SK-N-MC (cell line): ENCODE measurements at regions not wholly inside any gene's neighbourhood (a gene's known extent, or its start where the extent isn't known, plus 50 kb on each side); places are given as distances from the start of the nearest gene placed in this dataset.

ENCODE experiments used
- DNase-seq: peaks from one replicate; pipeline ENCODE4 v3.0.0-alpha.2; 2011; ENCODE audit warnings: low read depth, low spot score
- H3K27ac ChIP-seq: fragments of 200-600 bp; sonication (generic); 2 replicates; pipeline ENCODE4 v1.5.1; 2016; ENCODE audit warnings: mixed run types
- H3K36me3 ChIP-seq: fragments of 200-600 bp; sonication (generic); 2 replicates; pipeline ENCODE4 v1.6.1; 2017; ENCODE audit warnings: antibody characterized with exemption, low read length, mixed read lengths; ENCODE audit not compliant: insufficient read depth
- H3K4me3 ChIP-seq: fragments of 200-600 bp; sonication (generic); 2 replicates; pipeline ENCODE4 v1.5.1; 2016
- H3K9ac ChIP-seq: fragments of 200-600 bp; sonication (generic); 2 replicates; pipeline ENCODE4 v1.8.0; 2017; ENCODE audit warnings: mixed run types, mixed read lengths; ENCODE audit not compliant: insufficient read length
- H3K9me3 ChIP-seq: fragments of 200-600 bp; sonication (generic); 2 replicates; pipeline ENCODE4 v1.6.1; 2017; ENCODE audit warnings: low read depth, mild to moderate bottlenecking, antibody characterized with exemption, low read length, moderate library complexity, mixed read lengths
- EZH2 ChIP-seq: fragments of 200-600 bp; sonication (generic); IDR thresholded peaks from one replicate; pipeline ENCODE4 v1.6.1; 2017; ENCODE audit warnings: antibody characterized with exemption
- FOXP2 ChIP-seq: optimal IDR thresholded peaks from 2 replicates; pipeline ENCODE3; 2011; ENCODE audit warnings: mild to moderate bottlenecking, moderate library complexity; ENCODE audit not compliant: insufficient read depth; ENCODE audit errors: extremely low read length, control extremely low read depth
- POLR2AphosphoS5 ChIP-seq: IDR thresholded peaks from 2 replicates; pipeline ENCODE4 v1.6.1; 2012; ENCODE audit warnings: mild to moderate bottlenecking, low read depth, low read length, borderline replicate concordance

DNA sequence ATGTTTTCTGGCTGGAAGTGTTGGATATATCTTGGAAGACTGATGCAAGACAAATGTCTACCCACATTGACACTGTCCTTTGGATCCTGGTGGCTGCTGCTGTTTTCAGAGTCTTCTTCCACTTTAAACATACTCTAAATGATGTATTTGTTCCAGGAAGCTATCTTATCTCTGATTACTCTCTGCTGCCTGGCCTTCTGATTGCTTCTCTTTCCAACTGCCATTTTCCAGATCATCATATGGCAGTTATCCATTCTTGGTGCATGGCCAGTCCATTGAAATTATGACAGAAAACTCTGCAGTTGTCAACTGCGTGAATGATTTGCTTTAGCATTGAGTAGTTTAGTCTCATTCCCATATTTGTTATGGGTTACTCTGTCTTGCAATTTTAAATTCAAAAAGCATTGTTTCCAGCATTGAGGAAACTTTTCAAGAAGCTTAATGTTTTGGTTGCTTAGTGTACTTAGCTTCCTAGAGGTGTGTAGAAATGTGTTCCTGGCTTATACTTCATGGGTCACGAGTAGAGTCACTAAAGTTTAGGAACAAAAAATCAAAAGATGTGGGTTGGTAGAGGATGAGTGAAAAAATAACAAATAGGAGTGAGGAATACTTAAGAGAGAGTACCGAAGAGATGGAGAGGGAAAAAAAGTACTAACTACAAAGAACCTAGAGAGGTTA lies 268.3 kb upstream of the MTPN start:
- DNase-seq = no peak
- no peak overlapping the region for H3K4me3 ChIP-seq
- no peaks in the 10 kb centered on the region for H3K36me3 ChIP-seq
- H3K9ac ChIP-seq = no peak overlapping the region
- no peak overlapping the region for H3K27ac ChIP-seq
- TF ChIP-seq FOXP2 = no peak
- TF ChIP-seq EZH2 = no peak
- no peak for TF ChIP-seq POLR2AphosphoS5
- H3K9me3 ChIP-seq = no peaks in the 10 kb centered on the region

DNA sequence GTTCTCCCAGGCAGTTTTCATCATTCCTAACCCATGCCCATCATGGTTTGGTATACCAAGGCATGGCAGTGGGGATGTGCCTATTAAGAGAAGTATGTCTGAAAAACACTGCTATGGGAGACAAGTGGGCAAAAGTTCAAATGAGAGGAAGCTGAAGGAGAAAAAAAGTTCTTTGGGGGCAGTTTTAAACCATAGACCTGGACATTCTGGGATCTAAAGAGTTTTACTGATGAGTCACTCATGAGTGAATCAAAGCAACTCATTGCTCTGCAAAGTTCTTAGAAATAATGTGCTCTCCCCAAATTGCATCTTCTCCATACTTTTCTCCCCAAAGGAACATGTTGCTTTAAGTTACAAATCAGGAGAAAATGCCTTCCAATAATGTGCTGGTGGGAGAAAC lies 256.9 kb upstream of the MTPN start:
- no peak overlapping the region for H3K9ac ChIP-seq

DNA sequence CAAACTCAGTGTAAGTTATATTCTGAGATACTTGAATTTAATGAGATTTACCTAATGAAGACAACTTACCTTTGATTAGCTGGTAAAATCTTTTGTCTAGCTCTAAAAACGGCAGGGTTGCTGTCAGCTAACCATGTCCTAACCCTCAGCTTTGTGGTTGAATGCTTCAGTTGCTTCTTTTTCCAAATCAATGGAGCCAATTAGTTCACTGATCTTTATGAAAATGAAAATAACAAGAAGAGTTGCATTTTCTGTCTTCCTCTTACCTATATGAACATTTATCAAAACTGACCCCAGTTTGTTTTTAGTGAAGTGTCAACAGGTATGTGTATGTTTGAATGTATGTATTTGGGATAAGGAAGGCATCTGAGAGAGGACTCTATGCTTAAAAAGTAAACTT lies 253.1 kb upstream of the MTPN start:
- Histone ChIP-seq H3K36me3 (no peaks in the 10 kb centered on the region), H3K9ac (no peak overlapping the region), H3K9me3 (no peaks in the 10 kb centered on the region; the same call in 1 of the 2 replicates), H3K27ac (no peak overlapping the region), H3K4me3 (no peak overlapping the region)
- no peak for TF ChIP-seq FOXP2
- TF ChIP-seq POLR2AphosphoS5 = no peak
- no peak for TF ChIP-seq EZH2
- no peak for DNase-seq

More for the DNA sequence above, 256.9 kb upstream of the MTPN start:
- Histone ChIP-seq H3K9me3 (no peaks in the 10 kb centered on the region), H3K27ac (no peak overlapping the region), H3K4me3 (no peak overlapping the region), H3K36me3 (no peaks in the 10 kb centered on the region)
- DNase-seq = no peak
- no peak for TF ChIP-seq FOXP2
- TF ChIP-seq POLR2AphosphoS5 = no peak
- TF ChIP-seq EZH2 = no peak

DNA sequence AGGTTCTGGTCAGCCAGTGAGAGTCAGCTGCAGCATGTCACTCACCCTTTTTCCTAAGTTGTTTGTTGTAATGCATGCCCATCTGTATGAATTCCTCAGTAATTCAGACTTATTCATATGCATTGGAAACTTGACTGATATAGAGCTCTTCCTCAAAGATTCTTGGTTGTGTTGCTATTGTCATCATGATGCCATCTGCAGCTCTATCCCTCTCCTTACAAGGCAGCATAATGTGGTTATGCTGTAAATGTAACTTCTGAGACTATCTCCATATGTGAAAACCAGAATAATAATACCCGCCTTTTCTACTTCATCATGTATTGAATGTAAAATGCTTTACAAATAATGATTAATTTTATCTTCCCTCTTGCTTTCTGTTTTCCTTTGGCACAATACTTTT lies 252.6 kb upstream of the MTPN start:
- TF ChIP-seq POLR2AphosphoS5 = no peak
- no peak for TF ChIP-seq EZH2
- no peak for TF ChIP-seq FOXP2
- H3K9me3 ChIP-seq = no peaks in the 10 kb centered on the region; the same call in 1 of the 2 replicates
- no peak for DNase-seq
- H3K27ac ChIP-seq = no peak overlapping the region
- H3K4me3 ChIP-seq = no peak overlapping the region
- H3K36me3 ChIP-seq = no peaks in the 10 kb centered on the region
- no peak overlapping the region for H3K9ac ChIP-seq

DNA sequence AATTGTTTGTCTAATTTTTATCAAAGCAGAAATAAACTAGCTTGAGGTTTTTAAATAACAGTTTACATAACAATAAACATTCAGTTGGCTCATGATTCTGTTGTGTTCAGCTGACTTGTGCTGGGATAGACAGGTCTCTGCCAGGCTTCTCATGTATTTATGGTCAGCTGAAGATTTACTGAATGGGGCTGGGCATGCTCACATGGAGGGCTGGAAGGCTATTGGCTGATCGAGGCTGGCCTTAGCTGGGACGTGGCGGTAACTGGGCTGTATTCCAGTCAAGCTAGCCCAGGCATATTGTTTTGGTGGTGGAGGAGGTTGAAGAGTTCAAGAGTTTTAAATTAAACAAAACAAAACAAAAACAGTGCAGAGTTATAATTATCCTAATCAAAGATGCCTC lies 251.0 kb upstream of the MTPN start:
- Histone ChIP-seq H3K4me3 (no peak overlapping the region), H3K36me3 (no peaks in the 10 kb centered on the region), H3K27ac (no peak overlapping the region), H3K9me3 (no peaks in the 10 kb centered on the region; the same call in 1 of the 2 replicates), H3K9ac (no peak overlapping the region)
- TF ChIP-seq EZH2 (no peak), POLR2AphosphoS5 (no peak)
- DNase-seq = no peak

DNA sequence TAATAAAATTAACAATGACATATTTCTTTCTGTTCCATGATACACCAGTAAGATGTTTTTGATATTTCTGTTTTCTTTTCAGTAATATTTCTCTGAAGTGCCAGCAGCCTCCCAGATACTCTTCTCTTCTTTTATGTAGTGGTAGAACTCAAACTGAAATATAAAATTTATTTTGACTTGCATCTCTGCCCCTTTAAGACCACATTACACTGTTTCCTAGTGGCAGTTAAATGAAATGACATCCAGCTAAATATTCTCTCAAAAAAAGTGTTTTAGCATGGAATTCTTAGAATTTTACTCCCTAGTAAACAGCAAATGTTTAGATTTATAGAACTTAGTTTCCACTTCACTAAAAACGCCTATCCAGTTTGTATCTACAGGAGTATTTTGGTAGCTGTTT lies 237.2 kb upstream of the MTPN start:
- TF ChIP-seq FOXP2 (no peak), EZH2 (no peak), POLR2AphosphoS5 (no peak)
- H3K36me3 ChIP-seq = no peaks in the 10 kb centered on the region
- H3K4me3 ChIP-seq = no peak overlapping the region
- no peaks in the 10 kb centered on the region; the same call in 1 of the 2 replicates for H3K9me3 ChIP-seq
- no peak for DNase-seq
- no peak overlapping the region for H3K27ac ChIP-seq
- no peak overlapping the region for H3K9ac ChIP-seq

DNA sequence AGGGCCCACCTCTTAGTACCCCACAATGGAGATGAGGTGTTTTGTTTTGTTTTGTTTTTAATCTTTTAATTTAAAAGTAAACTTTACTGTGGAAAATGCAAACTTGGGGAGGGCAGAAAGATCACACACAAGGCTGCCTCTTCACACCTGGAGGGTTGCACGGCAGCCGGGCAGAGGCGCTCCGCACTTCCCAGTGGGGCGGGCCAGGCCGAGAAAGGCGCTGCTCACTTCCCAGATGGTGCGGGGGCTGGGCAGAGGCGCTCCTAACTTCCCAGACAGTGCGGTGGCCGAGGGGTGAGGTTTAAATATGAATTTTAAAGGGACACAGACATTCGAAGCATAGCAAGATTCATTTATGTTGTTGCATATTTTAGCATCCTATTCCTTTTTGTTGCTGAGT lies 235.9 kb upstream of the MTPN start:
- no peak for TF ChIP-seq FOXP2
- Histone ChIP-seq H3K9ac (no peak overlapping the region), H3K9me3 (no peaks in the 10 kb centered on the region; the same call in 1 of the 2 replicates), H3K36me3 (no peaks in the 10 kb centered on the region), H3K4me3 (no peak overlapping the region), H3K27ac (no peak overlapping the region)
- no peak for DNase-seq

DNA sequence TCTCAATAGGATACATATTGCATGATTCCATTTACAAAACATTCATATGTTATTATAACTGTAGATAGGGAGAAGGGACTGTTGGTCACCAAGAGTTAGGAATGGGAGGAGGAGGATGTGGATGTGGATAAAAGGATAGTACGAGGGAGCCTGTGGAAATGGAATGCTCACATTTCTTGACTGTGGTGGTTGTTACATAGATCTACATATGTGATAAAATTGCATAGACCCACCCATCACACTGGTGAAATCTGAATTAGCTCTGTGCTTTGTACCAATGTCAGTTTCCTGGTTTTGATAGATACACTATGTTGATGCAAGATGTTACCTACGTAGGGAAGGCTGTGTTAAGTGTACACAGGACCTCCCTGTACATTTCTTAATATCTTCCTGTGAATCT lies 233.5 kb upstream of the MTPN start:
- Histone ChIP-seq H3K9ac (no peak overlapping the region), H3K9me3 (no peaks in the 10 kb centered on the region; the same call in 1 of the 2 replicates), H3K27ac (no peak overlapping the region), H3K36me3 (no peaks in the 10 kb centered on the region), H3K4me3 (no peak overlapping the region)
- TF ChIP-seq FOXP2 (no peak), EZH2 (no peak), POLR2AphosphoS5 (no peak)
- no peak for DNase-seq

DNA sequence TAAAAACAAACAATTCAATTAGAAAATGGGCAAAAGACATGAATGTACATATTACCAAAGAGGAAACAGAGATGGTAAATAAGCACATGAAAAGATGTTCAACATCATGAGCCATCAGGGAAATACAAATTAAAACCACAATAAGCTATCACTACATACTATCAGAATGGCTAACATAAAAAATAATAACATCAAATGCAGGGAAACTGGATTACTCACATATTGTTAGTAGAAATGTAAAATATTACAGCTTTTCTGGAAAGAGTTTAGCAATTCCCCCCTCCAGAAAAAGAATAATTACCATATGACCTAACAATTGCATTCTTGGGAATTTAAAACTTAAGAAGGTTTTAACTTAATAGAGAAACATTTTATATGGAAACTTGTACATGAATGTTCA lies 232.9 kb upstream of the MTPN start:
- H3K4me3 ChIP-seq = no peak overlapping the region
- no peaks in the 10 kb centered on the region; the same call in 1 of the 2 replicates for H3K9me3 ChIP-seq
- no peak overlapping the region for H3K9ac ChIP-seq
- H3K27ac ChIP-seq = no peak overlapping the region
- TF ChIP-seq FOXP2 = no peak
- TF ChIP-seq EZH2 = no peak
- no peak for TF ChIP-seq POLR2AphosphoS5
- DNase-seq = no peak
- H3K36me3 ChIP-seq = no peaks in the 10 kb centered on the region
